ENCODE measurements at regions not wholly inside any gene's neighbourhood (a gene's known extent, or its start where the extent isn't known, plus 50 kb on each side); places are given as distances from the start of the nearest gene placed in this dataset.

GRCh38 chr3:29183346-29184087 is 97.4 kb upstream of the RBMS3 start:
- Histone ChIP-seq H3K9ac (ENCODE audit: low read length) (no peak overlapping the region), H3K27me3 (ENCODE audit: low read length) (no peaks in the 10 kb centered on the region), H3K27ac (ENCODE audit: low read depth, low read length) (no peak overlapping the region), H3K4me3 (ENCODE audit: insufficient read depth, low read length, poor library complexity, severe bottlenecking) (no peak overlapping the region), H3K9me3 (ENCODE audit: insufficient read depth, low read length) (no peaks in the 10 kb centered on the region), H3K79me2 (ENCODE audit: insufficient read depth, low read length) (no peaks in the 10 kb centered on the region), H3K36me3 (ENCODE audit: low read length) (no peaks in the 10 kb centered on the region), H3K9me2 (replicated peaks; ENCODE audit: insufficient read depth, low read length) (no peaks in the 10 kb centered on the region; the same call in 1 of the 2 replicates), H3K4me2 (ENCODE audit: low read depth, low read length, poor library complexity, severe bottlenecking) (no peak overlapping the region), H2AFZ (ENCODE audit: low read depth, low read length, severe bottlenecking) (no peak overlapping the region), H4K20me1 (ENCODE audit: low read depth, low read length) (no peaks in the 10 kb centered on the region), H3F3A (ENCODE audit: insufficient read depth) (no peaks in the 10 kb centered on the region)
- TF ChIP-seq, protein P1, sequence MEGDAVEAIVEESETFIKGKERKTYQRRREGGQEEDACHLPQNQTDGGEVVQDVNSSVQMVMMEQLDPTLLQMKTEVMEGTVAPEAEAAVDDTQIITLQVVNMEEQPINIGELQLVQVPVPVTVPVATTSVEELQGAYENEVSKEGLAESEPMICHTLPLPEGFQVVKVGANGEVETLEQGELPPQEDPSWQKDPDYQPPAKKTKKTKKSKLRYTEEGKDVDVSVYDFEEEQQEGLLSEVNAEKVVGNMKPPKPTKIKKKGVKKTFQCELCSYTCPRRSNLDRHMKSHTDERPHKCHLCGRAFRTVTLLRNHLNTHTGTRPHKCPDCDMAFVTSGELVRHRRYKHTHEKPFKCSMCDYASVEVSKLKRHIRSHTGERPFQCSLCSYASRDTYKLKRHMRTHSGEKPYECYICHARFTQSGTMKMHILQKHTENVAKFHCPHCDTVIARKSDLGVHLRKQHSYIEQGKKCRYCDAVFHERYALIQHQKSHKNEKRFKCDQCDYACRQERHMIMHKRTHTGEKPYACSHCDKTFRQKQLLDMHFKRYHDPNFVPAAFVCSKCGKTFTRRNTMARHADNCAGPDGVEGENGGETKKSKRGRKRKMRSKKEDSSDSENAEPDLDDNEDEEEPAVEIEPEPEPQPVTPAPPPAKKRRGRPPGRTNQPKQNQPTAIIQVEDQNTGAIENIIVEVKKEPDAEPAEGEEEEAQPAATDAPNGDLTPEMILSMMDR (IDR thresholded peaks at IDR 0.05; ENCODE audit: insufficient read depth, low read length, poor library complexity, severe bottlenecking) = no peak
- no peak for TF ChIP-seq EZH2phosphoT487 (conservative IDR thresholded peaks at IDR 0.05; ENCODE audit: low read length)

GRCh38 chr3:29185706-29186105 is 95.2 kb upstream of the RBMS3 start:
- H3K4me3 ChIP-seq (ENCODE audit: insufficient read depth, low read length, poor library complexity, severe bottlenecking) = no peak overlapping the region
- H3K9me2 ChIP-seq (replicated peaks; ENCODE audit: insufficient read depth, low read length) = no peaks in the 10 kb centered on the region; the same call in 1 of the 2 replicates
- H3K27me3 ChIP-seq (ENCODE audit: low read length) = no peaks in the 10 kb centered on the region
- H2AFZ ChIP-seq (ENCODE audit: low read depth, low read length, severe bottlenecking) = no peak overlapping the region
- no peaks in the 10 kb centered on the region for H3F3A ChIP-seq (ENCODE audit: insufficient read depth)
- no peak overlapping the region for H3K4me2 ChIP-seq (ENCODE audit: low read depth, low read length, poor library complexity, severe bottlenecking)
- H4K20me1 ChIP-seq (ENCODE audit: low read depth, low read length) = no peaks in the 10 kb centered on the region
- H3K9ac ChIP-seq (ENCODE audit: low read length) = no peak overlapping the region
- no peak for TF ChIP-seq EZH2phosphoT487 (conservative IDR thresholded peaks at IDR 0.05; ENCODE audit: low read length)
- TF ChIP-seq, protein P1 (IDR thresholded peaks at IDR 0.05; ENCODE audit: insufficient read depth, low read length, poor library complexity, severe bottlenecking) = no peak
- H3K9me3 ChIP-seq (ENCODE audit: insufficient read depth, low read length) = no peaks in the 10 kb centered on the region
- H3K79me2 ChIP-seq (ENCODE audit: insufficient read depth, low read length) = no peaks in the 10 kb centered on the region
- H3K36me3 ChIP-seq (ENCODE audit: low read length) = no peaks in the 10 kb centered on the region
- H3K27ac ChIP-seq (ENCODE audit: low read depth, low read length) = no peak overlapping the region

GRCh38 chr3:29186131-29186599 is 94.7 kb upstream of the RBMS3 start:
- Histone ChIP-seq H3F3A (ENCODE audit: insufficient read depth) (no peaks in the 10 kb centered on the region), H3K4me2 (ENCODE audit: low read depth, low read length, poor library complexity, severe bottlenecking) (no peak overlapping the region)

More at GRCh38 chr3:29186131-29186599, 94.7 kb upstream of the RBMS3 start:
- H3K79me2 ChIP-seq (ENCODE audit: insufficient read depth, low read length) = no peaks in the 10 kb centered on the region
- H3K27me3 ChIP-seq (ENCODE audit: low read length) = no peaks in the 10 kb centered on the region
- TF ChIP-seq EZH2phosphoT487 (conservative IDR thresholded peaks at IDR 0.05; ENCODE audit: low read length) = no peak
- TF ChIP-seq, protein P1 (IDR thresholded peaks at IDR 0.05; ENCODE audit: insufficient read depth, low read length, poor library complexity, severe bottlenecking) = no peak
- H3K36me3 ChIP-seq (ENCODE audit: low read length) = no peaks in the 10 kb centered on the region
- no peaks in the 10 kb centered on the region; the same call in 1 of the 2 replicates for H3K9me2 ChIP-seq (replicated peaks; ENCODE audit: insufficient read depth, low read length)
- H3K27ac ChIP-seq (ENCODE audit: low read depth, low read length) = no peak overlapping the region
- no peaks in the 10 kb centered on the region for H3K9me3 ChIP-seq (ENCODE audit: insufficient read depth, low read length)
- H3K4me3 ChIP-seq (ENCODE audit: insufficient read depth, low read length, poor library complexity, severe bottlenecking) = no peak overlapping the region
- H3K9ac ChIP-seq (ENCODE audit: low read length) = no peak overlapping the region
- H4K20me1 ChIP-seq (ENCODE audit: low read depth, low read length) = no peaks in the 10 kb centered on the region
- no peak overlapping the region for H2AFZ ChIP-seq (ENCODE audit: low read depth, low read length, severe bottlenecking)
